Panc1 (cell line): ENCODE measurements at regions not wholly inside any gene's neighbourhood (a gene's known extent, or its start where the extent isn't known, plus 50 kb on each side); places are given as distances from the start of the nearest gene placed in this dataset.

Source experiments
- ATAC-seq: fragments of 200-7000 bp; cut with Tn5 transposase; 2 replicates; pipeline ENCODE4 v1.9.1; 2020; ENCODE audit warnings: mild to moderate bottlenecking, moderate library complexity
- BruUV-seq: library from RNA; stranded (reverse); fragments of 400-500 nt; replicated peaks from 2 replicates; lab custom pipeline; 2021; lab: Mats Ljungman, UMichigan
- CTCF ChIA-PET: fragments of 300-600 bp; sonication (Branson Sonifier 250); formaldehyde crosslinking; loops from one replicate; lab custom pipeline; 2022; ENCODE audit warnings: antibody characterized with exemption; lab: Charles Lee
- POLR2A ChIA-PET: fragments of 300-600 bp; sonication (Branson Sonifier 250); formaldehyde crosslinking; loops from one replicate; lab custom pipeline; 2022; ENCODE audit warnings: antibody characterized with exemption; lab: Charles Lee
- DNase-seq: peaks from one replicate; pipeline ENCODE4 v3.0.0-alpha.2; 2010; ENCODE audit warnings: low read depth, low spot score
- H3K27ac ChIP-seq: 2 replicates; pipeline ENCODE4 v1.5.1; 2011; ENCODE audit warnings: mild to moderate bottlenecking, low read length, inconsistent platforms
- H3K27me3 ChIP-seq: fragments of 200-500 bp; sonication (Bioruptor generic); 2 replicates; pipeline ENCODE4 v1.6.0; 2014; ENCODE audit warnings: low read length, inconsistent platforms; ENCODE audit not compliant: control insufficient read depth, insufficient read depth
- H3K36me3 ChIP-seq: fragments of 200-500 bp; sonication (Bioruptor generic); 2 replicates; pipeline ENCODE4 v1.5.1; 2014; ENCODE audit warnings: inconsistent platforms, mild to moderate bottlenecking, low read length, moderate library complexity; ENCODE audit not compliant: control insufficient read depth, insufficient read depth
- H3K4me1 ChIP-seq: 2 replicates; pipeline ENCODE4 v1.5.1; 2011; ENCODE audit warnings: inconsistent platforms, mild to moderate bottlenecking, low read length, moderate library complexity; ENCODE audit not compliant: control insufficient read depth, insufficient read depth
- H3K4me3 ChIP-seq, 2 experiments: 2 replicates each; pipeline ENCODE4 v1.5.1; 2011 to 2012; ENCODE audit warnings: low read depth in 2 of 2, low read length in 2 of 2, mild to moderate bottlenecking in 2 of 2, inconsistent platforms in 1 of 2, moderate library complexity in 1 of 2
- H3K9me3 ChIP-seq: fragments of 200-500 bp; sonication (Bioruptor generic); 2 replicates; pipeline ENCODE4 v1.5.1; 2014; ENCODE audit warnings: low read depth, mild to moderate bottlenecking, inconsistent platforms, low read length, moderate library complexity; ENCODE audit not compliant: control insufficient read depth, insufficient read depth
- POLR2AphosphoS5 ChIP-seq: IDR thresholded peaks from 2 replicates; pipeline ENCODE4 v1.6.1; 2012; ENCODE audit warnings: mild to moderate bottlenecking, low read depth, low read length, moderate library complexity
- SIN3A ChIP-seq: IDR thresholded peaks from 2 replicates; pipeline ENCODE4 v1.6.1; 2012; ENCODE audit warnings: low read depth, mild to moderate bottlenecking, low read length, moderate library complexity, borderline replicate concordance; ENCODE audit not compliant: insufficient read depth
- TCF7L2 ChIP-seq: IDR thresholded peaks from 2 replicates; pipeline ENCODE4 v1.6.1; 2011; ENCODE audit warnings: mild to moderate bottlenecking, low read depth, low read length, inconsistent platforms
- in situ Hi-C: cut with HindIII; loops from 2 replicates; pipeline ENCODE4 v1.10.0; 2016; ENCODE audit warnings: low sequenced_read_pairs, low pct_unique_long_range_greater_than_20kb
- intact Hi-C: fragments of 100-400 bp; cut with micrococcal nuclease; formaldehyde crosslinking; loops from one replicate; pipeline ENCODE4 v1.10.0; 2022; ENCODE audit not compliant: unreplicated experiment
- TF ChIP-seq, protein P1 (sequence below): fragments of 450-650 bp; IDR thresholded peaks from 2 replicates; pipeline ENCODE4 v1.5.1; 2017; ENCODE audit warnings: mild to moderate bottlenecking
- TF ChIP-seq, protein P2 (sequence below), 2 experiments: IDR thresholded peaks; 2 replicates each; pipeline ENCODE4 v1.6.1; 2011 to 2012; ENCODE audit warnings: low read depth in 2 of 2, control low read depth in 1 of 2, low read length in 1 of 2, mild to moderate bottlenecking in 1 of 2, moderate library complexity in 1 of 2; ENCODE audit not compliant: insufficient read depth in 1 of 2

DNA sequence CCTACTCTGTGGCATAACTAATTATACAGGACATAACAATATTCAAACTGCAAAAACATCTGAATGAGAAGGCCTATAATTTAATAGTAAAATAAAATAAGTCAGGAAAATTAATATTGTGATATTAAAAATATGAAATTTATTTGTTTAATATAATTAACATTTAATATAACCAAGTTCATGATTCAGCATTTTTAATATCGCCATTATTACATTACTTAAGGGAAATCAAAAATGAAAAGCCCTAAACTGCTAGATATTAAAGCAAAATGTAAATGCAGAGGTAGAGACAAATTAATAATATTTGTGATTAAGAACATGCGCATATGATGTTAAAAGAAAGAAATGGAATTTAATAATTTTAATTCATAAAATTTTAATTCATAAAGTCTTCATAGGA is 683.4 kb upstream of the EYS start:
- in situ Hi-C loops, result no loop called here
- CTCF ChIA-PET, result no interaction called here
- POLR2A ChIA-PET, result no interaction called here
- H3K9me3 ChIP-seq, result 0 out of 2 replicates have a peak, but pooled peaks cover 1% of the 10 kb centered on the region
- H3K4me1 ChIP-seq, result no peaks in the 10 kb centered on the region
- TF ChIP-seq, protein P1, sequence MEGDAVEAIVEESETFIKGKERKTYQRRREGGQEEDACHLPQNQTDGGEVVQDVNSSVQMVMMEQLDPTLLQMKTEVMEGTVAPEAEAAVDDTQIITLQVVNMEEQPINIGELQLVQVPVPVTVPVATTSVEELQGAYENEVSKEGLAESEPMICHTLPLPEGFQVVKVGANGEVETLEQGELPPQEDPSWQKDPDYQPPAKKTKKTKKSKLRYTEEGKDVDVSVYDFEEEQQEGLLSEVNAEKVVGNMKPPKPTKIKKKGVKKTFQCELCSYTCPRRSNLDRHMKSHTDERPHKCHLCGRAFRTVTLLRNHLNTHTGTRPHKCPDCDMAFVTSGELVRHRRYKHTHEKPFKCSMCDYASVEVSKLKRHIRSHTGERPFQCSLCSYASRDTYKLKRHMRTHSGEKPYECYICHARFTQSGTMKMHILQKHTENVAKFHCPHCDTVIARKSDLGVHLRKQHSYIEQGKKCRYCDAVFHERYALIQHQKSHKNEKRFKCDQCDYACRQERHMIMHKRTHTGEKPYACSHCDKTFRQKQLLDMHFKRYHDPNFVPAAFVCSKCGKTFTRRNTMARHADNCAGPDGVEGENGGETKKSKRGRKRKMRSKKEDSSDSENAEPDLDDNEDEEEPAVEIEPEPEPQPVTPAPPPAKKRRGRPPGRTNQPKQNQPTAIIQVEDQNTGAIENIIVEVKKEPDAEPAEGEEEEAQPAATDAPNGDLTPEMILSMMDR, result no peak
- TF ChIP-seq SIN3A, result no peak
- H3K4me3 ChIP-seq, result no peak overlapping the region
- BruUV-seq, result no TSS peak
- intact Hi-C loops, result no loop called here
- no peak overlapping the region for H3K27ac ChIP-seq
- DNase-seq, result no peak
- H3K36me3 ChIP-seq, result no peaks in the 10 kb centered on the region
- no peaks in the 10 kb centered on the region for H3K27me3 ChIP-seq
- no peak for ATAC-seq

DNA sequence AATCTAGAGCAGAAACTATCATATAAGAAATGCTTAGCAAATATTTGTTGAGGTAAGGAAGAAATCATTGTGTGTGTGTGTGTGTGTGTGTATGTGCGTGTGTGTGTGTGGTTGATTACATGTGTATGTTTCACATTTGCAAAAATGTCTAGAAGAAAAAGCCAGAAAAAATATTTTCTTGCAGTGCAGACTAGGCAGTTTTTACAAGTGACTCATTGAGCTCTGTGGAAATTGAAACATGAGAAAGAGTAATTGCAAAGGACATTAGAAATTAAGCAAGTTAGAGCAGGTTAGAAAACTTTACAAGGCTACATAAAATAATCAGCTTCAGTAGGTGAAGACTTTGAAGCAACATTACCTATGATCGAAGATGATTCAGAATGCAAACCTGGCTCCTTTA is 669.0 kb upstream of the EYS start:
- H3K9me3 ChIP-seq, result no peaks in the 10 kb centered on the region
- no peaks in the 10 kb centered on the region for H3K36me3 ChIP-seq
- no peaks in the 10 kb centered on the region for H3K27me3 ChIP-seq
- H3K27ac ChIP-seq, result no peak overlapping the region
- no peak for TF ChIP-seq SIN3A
- no peak for TF ChIP-seq TCF7L2
- TF ChIP-seq, protein P2, sequence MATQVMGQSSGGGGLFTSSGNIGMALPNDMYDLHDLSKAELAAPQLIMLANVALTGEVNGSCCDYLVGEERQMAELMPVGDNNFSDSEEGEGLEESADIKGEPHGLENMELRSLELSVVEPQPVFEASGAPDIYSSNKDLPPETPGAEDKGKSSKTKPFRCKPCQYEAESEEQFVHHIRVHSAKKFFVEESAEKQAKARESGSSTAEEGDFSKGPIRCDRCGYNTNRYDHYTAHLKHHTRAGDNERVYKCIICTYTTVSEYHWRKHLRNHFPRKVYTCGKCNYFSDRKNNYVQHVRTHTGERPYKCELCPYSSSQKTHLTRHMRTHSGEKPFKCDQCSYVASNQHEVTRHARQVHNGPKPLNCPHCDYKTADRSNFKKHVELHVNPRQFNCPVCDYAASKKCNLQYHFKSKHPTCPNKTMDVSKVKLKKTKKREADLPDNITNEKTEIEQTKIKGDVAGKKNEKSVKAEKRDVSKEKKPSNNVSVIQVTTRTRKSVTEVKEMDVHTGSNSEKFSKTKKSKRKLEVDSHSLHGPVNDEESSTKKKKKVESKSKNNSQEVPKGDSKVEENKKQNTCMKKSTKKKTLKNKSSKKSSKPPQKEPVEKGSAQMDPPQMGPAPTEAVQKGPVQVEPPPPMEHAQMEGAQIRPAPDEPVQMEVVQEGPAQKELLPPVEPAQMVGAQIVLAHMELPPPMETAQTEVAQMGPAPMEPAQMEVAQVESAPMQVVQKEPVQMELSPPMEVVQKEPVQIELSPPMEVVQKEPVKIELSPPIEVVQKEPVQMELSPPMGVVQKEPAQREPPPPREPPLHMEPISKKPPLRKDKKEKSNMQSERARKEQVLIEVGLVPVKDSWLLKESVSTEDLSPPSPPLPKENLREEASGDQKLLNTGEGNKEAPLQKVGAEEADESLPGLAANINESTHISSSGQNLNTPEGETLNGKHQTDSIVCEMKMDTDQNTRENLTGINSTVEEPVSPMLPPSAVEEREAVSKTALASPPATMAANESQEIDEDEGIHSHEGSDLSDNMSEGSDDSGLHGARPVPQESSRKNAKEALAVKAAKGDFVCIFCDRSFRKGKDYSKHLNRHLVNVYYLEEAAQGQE (IDR thresholded peaks at IDR 0.05; ENCODE audit: insufficient read depth in 1 of 2, low read depth in 2 of 2, low read length in 1 of 2), result no peak
- TF ChIP-seq POLR2AphosphoS5, result no peak
- TF ChIP-seq, protein P1, result no peak
- ATAC-seq (no peak), DNase-seq (no peak)
- H3K4me3 ChIP-seq, result no peak overlapping the region
- in situ Hi-C loops (no loop called here), intact Hi-C loops (no loop called here)
- H3K4me1 ChIP-seq, result no peaks in the 10 kb centered on the region
- BruUV-seq, result no TSS peak
- ChIA-PET CTCF (no interaction called here), POLR2A (no interaction called here)

DNA sequence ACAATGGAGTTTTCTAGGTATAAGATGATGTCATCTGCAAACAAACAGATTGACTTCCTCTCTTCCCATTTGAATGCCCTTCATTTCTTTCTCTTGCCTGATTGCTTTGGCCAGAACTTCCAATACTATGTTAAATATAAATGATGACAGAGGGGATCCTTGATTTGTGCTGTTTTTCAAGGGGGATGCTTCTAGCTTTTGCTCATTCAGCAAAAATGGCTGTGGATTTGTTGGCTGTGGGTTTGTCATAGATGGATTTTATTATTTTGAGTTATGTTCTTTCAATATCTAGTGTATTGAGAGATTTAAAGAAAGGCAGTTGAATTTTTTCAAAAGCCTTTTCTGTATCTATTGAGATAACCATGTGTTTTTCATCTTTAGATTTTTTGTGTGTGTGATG is 662.4 kb upstream of the EYS start:
- ATAC-seq (no peak), DNase-seq (no peak)
- POLR2A ChIA-PET, result interaction anchor here (0.7 kb wide), 1 partner anchor 125 kb away, joined by 3 read pairs; no protein-coding TSS in a partner anchor
- Histone ChIP-seq H3K36me3 (no peaks in the 10 kb centered on the region), H3K4me1 (no peaks in the 10 kb centered on the region), H3K27me3 (no peaks in the 10 kb centered on the region), H3K4me3 (no peak overlapping the region), H3K27ac (no peak overlapping the region), H3K9me3 (no peaks in the 10 kb centered on the region)
- BruUV-seq, result no TSS peak
- intact Hi-C loops, result no loop called here
- CTCF ChIA-PET, result interaction anchor here (0.6 kb wide), 1 partner anchor 230 kb away, joined by 9 read pairs; no protein-coding TSS in a partner anchor
- TF ChIP-seq, protein P1, result no peak
- TF ChIP-seq SIN3A (no peak), POLR2AphosphoS5 (no peak)
- TF ChIP-seq, protein P2 (IDR thresholded peaks at IDR 0.05; ENCODE audit: insufficient read depth in 1 of 2, low read depth in 2 of 2, low read length in 1 of 2), result no peak
- in situ Hi-C loops, result no loop called here
